ENCODE measurements at regions not wholly inside any gene's neighbourhood (a gene's known extent, or its start where the extent isn't known, plus 50 kb on each side); places are given as distances from the start of the nearest gene placed in this dataset.

- TF ChIP-seq CTCF (IDR thresholded peaks at IDR 0.05; ENCODE audit: low read depth, low read length): no peak
- no peak for TF ChIP-seq POLR2A (IDR thresholded peaks at IDR 0.05; ENCODE audit: extremely low read depth, insufficient read length)
- no peak for TF ChIP-seq MAX (IDR thresholded peaks at IDR 0.05; ENCODE audit: low read depth, low read length)
Measured at GRCh38 chr18:38466426-38466825, 900.8 kb upstream of the CELF4 start.
